Calu3 (cell line): ENCODE measurements at regions not wholly inside any gene's neighbourhood (a gene's known extent, or its start where the extent isn't known, plus 50 kb on each side); places are given as distances from the start of the nearest gene placed in this dataset.

ENCODE experiments used
- BruUV-seq: library from RNA; stranded (reverse); fragments of 400-500 nt; replicated peaks from 2 replicates; lab custom pipeline; 2021; lab: Mats Ljungman, UMichigan
- CTCF ChIA-PET: fragments of 300-600 bp; sonication (Branson Sonifier 250); formaldehyde crosslinking; loops from one replicate; lab custom pipeline; 2022; ENCODE audit warnings: antibody characterized with exemption; lab: Charles Lee
- DNase-seq: peaks from one replicate; pipeline ENCODE4 v3.0.0; 2022
- H3K27ac Mint-ChIP-seq: one replicate; pipeline ENCODE4 v1.8.0; 2022; ENCODE audit warnings: mixed read lengths; ENCODE audit not compliant: unreplicated experiment
- H3K27me3 Mint-ChIP-seq: one replicate; pipeline ENCODE4 v1.8.0; 2022; ENCODE audit warnings: mixed read lengths; ENCODE audit not compliant: unreplicated experiment
- H3K36me3 Mint-ChIP-seq: one replicate; pipeline ENCODE4 v1.8.0; 2022; ENCODE audit warnings: mild to moderate bottlenecking, moderate library complexity, mixed read lengths; ENCODE audit not compliant: insufficient read depth, unreplicated experiment
- H3K4me1 Mint-ChIP-seq: one replicate; pipeline ENCODE4 v1.8.0; 2022; ENCODE audit warnings: mild to moderate bottlenecking, low read depth, mixed read lengths; ENCODE audit not compliant: unreplicated experiment
- H3K4me3 Mint-ChIP-seq: one replicate; pipeline ENCODE4 v1.8.0; 2022; ENCODE audit warnings: mild to moderate bottlenecking, low read depth, moderate library complexity, mixed read lengths; ENCODE audit not compliant: unreplicated experiment
- H3K9me3 Mint-ChIP-seq: one replicate; pipeline ENCODE4 v1.8.0; 2022; ENCODE audit warnings: low read depth, mixed read lengths; ENCODE audit not compliant: unreplicated experiment
- intact Hi-C: fragments of 100-400 bp; cut with micrococcal nuclease; formaldehyde crosslinking; loops from one replicate; pipeline ENCODE4 v1.10.0; 2022; ENCODE audit not compliant: unreplicated experiment
- TF ChIP-seq, protein P1 (sequence below): fragments of 200-600 bp; IDR thresholded peaks from one replicate; pipeline ENCODE4 v1.8.0; 2022; ENCODE audit warnings: antibody characterized with exemption; ENCODE audit not compliant: unreplicated experiment

DNA sequence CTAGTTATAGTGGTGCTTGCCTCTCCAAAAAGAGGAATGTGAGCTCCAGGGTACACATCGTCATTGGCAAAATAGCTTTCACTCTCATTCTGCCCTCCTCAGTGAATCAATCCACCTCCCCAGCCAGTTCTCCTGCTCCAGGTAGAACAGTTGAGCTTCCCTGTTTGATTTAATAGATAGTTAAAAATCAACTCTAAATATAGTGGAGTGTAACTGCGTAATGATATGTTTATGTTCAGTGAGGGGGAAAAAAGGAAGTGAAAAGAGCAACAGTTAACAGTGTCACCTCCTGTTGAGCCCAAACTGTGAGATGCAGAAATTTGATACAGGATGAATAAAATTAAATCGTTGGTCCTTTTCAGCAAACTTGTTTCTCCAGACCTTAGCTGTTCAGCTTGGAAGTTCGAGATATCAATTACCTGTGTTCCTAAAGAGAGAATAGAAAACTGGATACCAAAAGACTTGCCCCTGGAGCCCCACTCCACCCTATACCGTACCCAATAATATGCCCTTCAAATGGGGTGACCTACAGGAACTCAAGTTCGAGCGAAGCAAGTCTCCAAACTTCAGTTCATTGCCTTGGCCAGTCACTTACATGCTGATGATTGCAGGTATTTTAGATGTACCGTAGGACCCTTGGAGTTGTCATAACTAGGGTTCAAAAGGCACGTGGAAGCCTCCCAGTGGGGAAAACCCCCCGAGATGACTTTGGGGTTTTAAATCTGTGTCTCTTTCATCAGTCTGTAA lies 708.4 kb downstream of the RNF144A start:
- no peaks in the 10 kb centered on the region for H3K27me3 Mint-ChIP-seq
- H3K4me3 Mint-ChIP-seq, result no peak overlapping the region
- CTCF ChIA-PET, result no interaction called here
- BruUV-seq, result no TSS peak
- TF ChIP-seq, protein P1, sequence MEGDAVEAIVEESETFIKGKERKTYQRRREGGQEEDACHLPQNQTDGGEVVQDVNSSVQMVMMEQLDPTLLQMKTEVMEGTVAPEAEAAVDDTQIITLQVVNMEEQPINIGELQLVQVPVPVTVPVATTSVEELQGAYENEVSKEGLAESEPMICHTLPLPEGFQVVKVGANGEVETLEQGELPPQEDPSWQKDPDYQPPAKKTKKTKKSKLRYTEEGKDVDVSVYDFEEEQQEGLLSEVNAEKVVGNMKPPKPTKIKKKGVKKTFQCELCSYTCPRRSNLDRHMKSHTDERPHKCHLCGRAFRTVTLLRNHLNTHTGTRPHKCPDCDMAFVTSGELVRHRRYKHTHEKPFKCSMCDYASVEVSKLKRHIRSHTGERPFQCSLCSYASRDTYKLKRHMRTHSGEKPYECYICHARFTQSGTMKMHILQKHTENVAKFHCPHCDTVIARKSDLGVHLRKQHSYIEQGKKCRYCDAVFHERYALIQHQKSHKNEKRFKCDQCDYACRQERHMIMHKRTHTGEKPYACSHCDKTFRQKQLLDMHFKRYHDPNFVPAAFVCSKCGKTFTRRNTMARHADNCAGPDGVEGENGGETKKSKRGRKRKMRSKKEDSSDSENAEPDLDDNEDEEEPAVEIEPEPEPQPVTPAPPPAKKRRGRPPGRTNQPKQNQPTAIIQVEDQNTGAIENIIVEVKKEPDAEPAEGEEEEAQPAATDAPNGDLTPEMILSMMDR, result no peak
- no peak for DNase-seq
- H3K27ac Mint-ChIP-seq, result no peak overlapping the region
- intact Hi-C loops, result no loop called here
- H3K36me3 Mint-ChIP-seq, result no peaks in the 10 kb centered on the region
- peaks cover 16% of the 10 kb centered on the region for H3K4me1 Mint-ChIP-seq
- peaks cover 2% of the 10 kb centered on the region for H3K9me3 Mint-ChIP-seq

GRCh38 chr2:7626139-7626537 lies 708.9 kb downstream of the RNF144A start:
- no peak for DNase-seq
- Mint-ChIP-seq H3K27me3 (no peaks in the 10 kb centered on the region), H3K9me3 (peaks cover 2% of the 10 kb centered on the region), H3K4me3 (no peak overlapping the region), H3K27ac (no peak overlapping the region), H3K4me1 (peaks cover 10% of the 10 kb centered on the region), H3K36me3 (no peaks in the 10 kb centered on the region)
- CTCF ChIA-PET, result no interaction called here
- intact Hi-C loops, result no loop called here
- TF ChIP-seq, protein P1, result no peak
- BruUV-seq, result no TSS peak

- Mint-ChIP-seq H3K9me3 (no peaks in the 10 kb centered on the region), H3K36me3 (no peaks in the 10 kb centered on the region), H3K4me1 (no peaks in the 10 kb centered on the region), H3K4me3 (no peak overlapping the region), H3K27ac (no peak overlapping the region), H3K27me3 (no peaks in the 10 kb centered on the region)
- BruUV-seq, result no TSS peak
- intact Hi-C loops, result no loop called here
- CTCF ChIA-PET, result no interaction called here
- TF ChIP-seq, protein P1, result no peak
- no peak for DNase-seq
Observed at GRCh38 chr2:7627583-7627982, 710.4 kb downstream of the RNF144A start.

- DNase-seq, result no peak
- peaks cover 2% of the 10 kb centered on the region for H3K9me3 Mint-ChIP-seq
- CTCF ChIA-PET, result no interaction called here
- no peaks in the 10 kb centered on the region for H3K27me3 Mint-ChIP-seq
- no peaks in the 10 kb centered on the region for H3K4me1 Mint-ChIP-seq
- no peak overlapping the region for H3K27ac Mint-ChIP-seq
- no peaks in the 10 kb centered on the region for H3K36me3 Mint-ChIP-seq
- H3K4me3 Mint-ChIP-seq, result no peak overlapping the region
- BruUV-seq, result no TSS peak
- TF ChIP-seq, protein P1, result no peak
- intact Hi-C loops, result no loop called here
Observed at GRCh38 chr2:7632420-7632819, 715.2 kb downstream of the RNF144A start.
